GM21367 (cell line): ENCODE measurements at regions not wholly inside any gene's neighbourhood (a gene's known extent, or its start where the extent isn't known, plus 50 kb on each side); places are given as distances from the start of the nearest gene placed in this dataset.

Experiments used
- ATAC-seq: cut with Tn5 transposase; IDR thresholded peaks from one replicate; pipeline ENCODE4 v1.9.1; 2021; ENCODE audit not compliant: unreplicated experiment

GRCh38 chr16:63096857-63097256, 1060.6 kb upstream of the CDH8 start:
- ATAC-seq = no peak

- no peak for ATAC-seq
Measured at GRCh38 chr16:63092736-63093135, 1056.5 kb upstream of the CDH8 start.

- ATAC-seq = no peak
Measured at GRCh38 chr16:63082101-63082500, 1045.9 kb upstream of the CDH8 start.

DNA sequence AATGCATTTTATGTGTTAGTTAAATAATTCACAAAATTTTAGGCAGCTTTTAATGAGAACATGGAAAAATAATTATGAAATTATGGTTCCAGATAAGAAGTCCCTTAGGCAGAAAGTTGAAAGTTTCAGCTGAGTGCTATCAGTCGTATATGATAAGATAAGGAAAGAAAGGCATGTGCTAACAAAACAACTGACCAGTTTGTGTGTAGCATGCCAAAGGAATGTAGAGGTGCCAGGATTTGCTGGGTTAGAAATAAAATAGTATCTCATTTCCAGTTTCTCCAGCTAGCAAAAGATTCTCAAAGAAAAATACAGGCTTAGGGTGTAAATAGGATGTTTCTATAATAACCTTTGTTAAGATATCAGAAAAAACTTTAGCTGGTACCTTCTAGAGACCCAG, 1044.5 kb upstream of the CDH8 start:
- no peak for ATAC-seq

DNA sequence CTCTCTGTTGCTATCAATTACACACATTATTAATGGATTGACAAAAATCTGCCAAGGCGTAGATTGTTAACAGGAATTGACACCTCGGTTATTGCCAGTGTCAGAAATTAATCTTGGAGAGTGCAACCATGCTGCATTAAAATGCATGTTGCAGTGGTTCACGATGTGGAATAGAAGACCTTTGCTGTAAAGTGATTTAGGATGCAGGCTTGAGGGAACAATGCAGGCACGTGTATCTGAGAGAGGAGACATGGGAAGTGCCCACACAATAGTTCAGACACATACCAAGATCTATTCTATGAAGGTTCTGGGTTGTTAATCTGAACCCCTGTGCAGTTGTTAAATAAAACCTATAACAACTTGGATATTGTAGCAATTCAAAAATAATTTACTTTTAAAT, 1032.8 kb upstream of the CDH8 start:
- no peak for ATAC-seq

DNA sequence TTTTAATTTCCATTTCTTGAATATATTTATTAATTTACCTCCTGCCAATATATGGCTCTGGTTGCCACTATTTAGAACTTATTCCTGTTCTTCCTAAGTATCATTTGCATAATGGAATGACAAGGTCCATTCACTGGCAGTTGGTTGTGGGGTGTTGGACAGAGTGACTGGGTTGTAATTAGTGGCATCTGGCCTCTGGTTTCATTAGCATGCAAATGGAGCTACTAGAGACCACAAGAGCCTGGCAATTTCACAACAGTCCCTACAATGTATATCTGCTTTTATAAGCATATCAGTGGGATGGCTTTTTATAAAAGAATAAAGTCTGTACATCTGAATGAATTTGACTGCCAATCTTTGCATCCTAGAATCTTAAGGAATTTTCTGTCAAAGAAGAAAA, 1030.9 kb upstream of the CDH8 start:
- ATAC-seq = no peak

DNA sequence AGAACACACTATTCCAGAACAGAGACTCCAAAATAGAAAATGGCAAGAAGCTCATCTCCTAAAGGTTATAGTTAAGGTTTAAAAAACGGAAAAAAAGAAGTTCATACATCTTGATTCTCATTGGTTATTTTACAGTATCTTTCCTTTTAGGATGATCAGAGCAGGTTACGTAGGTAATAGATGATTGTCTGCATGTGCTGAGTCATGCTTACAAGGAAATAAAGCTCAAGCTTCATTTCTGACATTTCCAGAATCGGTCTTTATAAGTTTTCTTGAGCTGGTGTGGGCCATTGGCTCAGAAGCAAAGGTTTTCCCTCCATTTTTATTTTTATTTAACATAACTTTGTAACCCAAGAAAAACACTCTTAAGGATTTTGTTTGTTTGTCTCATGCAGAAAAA, 1030.3 kb upstream of the CDH8 start:
- ATAC-seq = no peak

- ATAC-seq = no peak
Measured at GRCh38 chr16:63061319-63061718, 1025.1 kb upstream of the CDH8 start.

DNA sequence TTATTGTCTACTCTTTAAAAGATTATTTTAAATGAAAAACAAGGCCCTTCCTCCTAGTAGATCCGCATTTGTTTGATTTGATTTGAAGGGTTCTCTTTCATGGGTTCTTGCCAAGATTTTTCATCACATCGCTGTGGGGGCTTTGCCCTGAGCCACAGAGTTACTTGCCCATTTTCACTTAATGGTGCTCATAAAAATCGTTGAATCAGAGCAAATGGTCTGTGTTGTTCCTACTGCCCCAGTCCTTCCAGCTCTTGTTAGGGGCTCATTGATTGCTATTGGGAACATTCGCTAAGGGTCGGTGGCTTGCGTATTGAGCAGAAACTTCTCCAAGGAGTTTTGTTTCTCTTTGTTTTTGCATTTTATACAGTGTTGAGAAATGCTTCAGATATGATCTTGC, 1023.4 kb upstream of the CDH8 start:
- ATAC-seq = no peak

DNA sequence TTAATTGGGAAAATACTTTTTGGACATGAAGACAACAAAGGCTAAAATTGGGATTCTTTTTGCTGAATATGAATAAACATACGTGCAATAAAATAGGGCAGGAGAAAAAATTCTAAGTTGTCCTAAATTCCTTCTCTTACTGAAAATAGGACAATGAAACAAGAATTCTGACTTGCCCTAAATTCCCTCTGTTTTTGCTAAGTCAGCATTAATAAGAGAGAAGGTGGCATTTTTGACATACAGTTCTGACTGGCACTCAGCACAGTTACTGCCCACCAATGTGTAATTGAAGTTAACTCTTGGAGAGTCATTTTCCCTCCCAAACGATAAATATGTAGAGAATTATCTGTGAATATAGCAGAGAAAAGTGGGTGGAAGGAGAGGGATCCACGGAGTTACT, 1021.1 kb upstream of the CDH8 start:
- no peak for ATAC-seq

DNA sequence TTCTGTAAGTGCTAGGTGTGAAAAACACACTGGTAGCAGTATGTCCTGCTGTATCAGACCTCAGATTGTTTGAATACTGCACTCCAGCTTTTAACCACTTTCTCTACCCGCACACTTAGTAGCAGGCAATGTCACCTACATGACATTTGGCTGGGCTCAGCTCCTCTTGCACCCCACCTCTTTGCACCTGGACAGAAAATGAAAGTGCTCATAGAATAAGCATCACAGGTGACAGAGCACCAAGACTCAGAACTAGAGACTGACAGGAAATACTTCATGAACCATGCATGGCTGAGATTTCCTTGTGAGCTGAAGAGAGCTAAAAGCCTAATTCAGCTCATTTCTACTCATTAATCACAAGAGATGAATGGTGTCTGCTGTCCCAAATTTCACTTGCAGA, 1014.2 kb upstream of the CDH8 start:
- no peak for ATAC-seq

- no peak for ATAC-seq
Measured at GRCh38 chr16:63038397-63039106, 1002.3 kb upstream of the CDH8 start.

- no peak for ATAC-seq
Measured at GRCh38 chr16:63037761-63038396, 1001.6 kb upstream of the CDH8 start.

GRCh38 chr16:63018581-63019223, 982.5 kb upstream of the CDH8 start:
- no peak for ATAC-seq

DNA sequence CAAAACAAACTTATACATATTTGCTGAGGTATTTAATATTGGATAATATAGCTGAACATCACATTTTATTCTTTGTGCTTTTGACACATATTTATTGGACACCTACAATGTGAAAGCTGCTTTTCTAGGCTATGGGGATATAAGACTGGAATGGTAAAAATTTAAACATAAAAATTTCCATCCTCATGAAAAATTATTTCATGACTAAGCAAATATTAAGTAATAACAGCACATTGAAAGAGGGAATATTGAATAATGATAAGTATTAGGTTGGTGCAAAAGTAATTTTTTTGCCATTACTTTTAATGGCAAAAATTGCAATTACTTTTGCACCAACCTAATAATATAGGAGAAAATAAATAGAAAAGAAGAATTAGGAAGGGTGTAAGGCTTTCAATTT, 972.5 kb upstream of the CDH8 start:
- no peak for ATAC-seq

DNA sequence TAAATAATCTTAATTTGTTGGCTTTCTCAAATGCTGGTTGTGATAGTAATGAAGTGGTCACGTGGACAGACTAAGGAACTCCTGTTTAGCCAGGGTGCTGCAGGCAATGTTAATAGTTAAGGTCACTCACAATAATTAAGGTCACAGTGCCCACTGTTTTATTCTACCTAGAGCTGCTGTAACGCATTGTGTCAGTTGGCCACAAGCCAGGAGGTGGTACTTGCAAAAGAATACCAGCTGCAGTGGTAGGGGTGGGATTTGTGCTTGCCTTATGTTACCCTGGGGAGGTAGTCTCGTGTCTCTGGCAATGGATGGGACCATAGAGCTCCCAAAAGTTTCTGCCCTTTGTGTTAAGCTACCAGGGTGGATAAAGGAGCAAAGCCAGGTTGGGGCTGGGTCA, 969.1 kb upstream of the CDH8 start:
- no peak for ATAC-seq

DNA sequence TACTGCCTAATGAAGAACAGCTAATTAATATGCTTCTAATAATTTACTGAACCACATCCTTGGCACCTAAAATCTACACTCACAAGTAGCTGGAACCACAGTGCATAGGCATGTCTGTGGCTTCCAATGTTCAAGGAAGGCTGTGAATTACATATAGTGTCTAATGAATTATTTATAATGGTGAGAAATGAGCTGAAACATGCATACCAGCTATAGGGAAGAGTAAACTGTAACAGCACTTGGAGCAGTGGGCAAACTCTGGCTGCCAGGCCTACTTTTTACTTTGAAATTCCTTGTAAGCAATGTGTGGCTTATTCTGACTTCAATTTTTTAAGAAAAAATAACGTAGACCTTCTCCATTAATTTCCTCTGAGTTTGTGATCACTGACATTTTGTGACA, 953.2 kb upstream of the CDH8 start:
- ATAC-seq = no peak

DNA sequence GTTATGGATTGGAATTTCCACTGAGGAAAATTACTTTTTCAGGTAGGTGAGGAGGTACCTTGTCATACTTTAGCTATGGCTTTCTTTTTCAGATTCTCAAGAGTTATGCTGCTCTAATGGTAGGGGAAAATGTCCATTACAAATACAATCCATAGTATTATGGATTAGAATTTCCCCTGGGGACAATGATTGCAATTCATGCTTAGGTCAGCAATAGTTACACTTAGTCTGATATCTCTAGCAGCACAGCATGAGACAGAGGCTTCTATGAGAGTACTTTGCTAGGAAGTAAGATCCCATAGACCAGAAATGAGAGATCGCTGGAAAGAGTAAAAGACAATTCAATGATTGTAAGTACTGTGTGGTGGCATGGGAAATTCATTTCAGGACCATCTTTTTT, 949.5 kb upstream of the CDH8 start:
- no peak for ATAC-seq

GRCh38 chr16:62978451-62978850, 942.2 kb upstream of the CDH8 start:
- no peak for ATAC-seq

GRCh38 chr16:62977876-62978275, 941.6 kb upstream of the CDH8 start:
- no peak for ATAC-seq

DNA sequence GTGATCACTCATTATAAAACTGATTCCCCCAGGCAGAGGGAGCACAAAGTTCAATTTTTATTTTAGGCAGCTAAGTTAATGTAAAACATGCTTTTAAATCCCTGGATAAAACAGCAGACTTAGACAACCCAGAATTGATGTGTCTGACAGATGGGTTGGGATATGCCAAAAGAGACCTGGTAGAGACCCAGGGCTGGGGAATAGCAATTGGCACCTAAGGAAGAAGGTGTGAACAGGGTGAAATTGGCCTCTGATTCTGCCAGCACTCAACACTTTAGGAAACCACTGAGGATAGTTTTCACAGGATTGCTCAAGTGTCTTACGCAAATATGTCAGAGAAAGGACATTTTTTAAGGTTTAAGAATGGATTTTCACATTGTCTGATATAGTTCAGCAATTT, 938.2 kb upstream of the CDH8 start:
- ATAC-seq = no peak

GRCh38 chr16:62970851-62971250, 934.6 kb upstream of the CDH8 start:
- no peak for ATAC-seq
